Erythroblast (primary cell): ENCODE measurements at regions not wholly inside any gene's neighbourhood (a gene's known extent, or its start where the extent isn't known, plus 50 kb on each side); places are given as distances from the start of the nearest gene placed in this dataset.

Experiments
- GATA1 ChIP-seq: IDR thresholded peaks from 2 replicates; pipeline ENCODE4 v1.6.1; 2011; ENCODE audit warnings: low read depth, mild to moderate bottlenecking, control low read depth, low read length, moderate library complexity
- POLR2A ChIP-seq: IDR thresholded peaks from 2 replicates; pipeline ENCODE4 v1.6.1; 2011; ENCODE audit warnings: mild to moderate bottlenecking, low read length

- no peak for TF ChIP-seq POLR2A
- no peak for TF ChIP-seq GATA1
Observed at GRCh38 chr1:218200979-218201378, 84.1 kb upstream of the RRP15 start.
